ENCODE measurements at regions not wholly inside any gene's neighbourhood (a gene's known extent, or its start where the extent isn't known, plus 50 kb on each side); places are given as distances from the start of the nearest gene placed in this dataset.
"Not testable (repeated sequence)": the region's sequence is repeated elsewhere in the genome, so short reads cannot be mapped to it uniquely, and the experiment has no call there.

DNA sequence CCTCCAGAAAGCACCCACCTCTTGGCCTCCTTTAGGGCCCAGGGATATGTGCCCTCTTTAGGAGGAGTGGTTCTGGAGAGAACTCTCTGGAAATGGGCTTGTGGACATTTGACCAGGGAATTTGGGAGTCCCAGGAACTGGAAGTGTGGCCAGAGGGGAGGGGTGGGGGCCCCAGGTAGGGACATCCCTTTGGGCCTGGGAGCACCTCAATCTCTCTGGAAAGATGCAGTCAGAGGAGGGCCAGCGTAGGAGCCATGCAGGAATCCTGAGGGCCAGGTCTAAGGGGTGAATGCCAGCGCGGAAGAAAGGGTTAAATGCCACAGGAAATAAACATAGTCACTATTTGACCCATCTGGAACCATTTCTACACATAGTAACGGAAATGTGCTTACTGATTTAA, 50.3 kb upstream of the ITGA11 start:
- H3K4me3 ChIP-seq (ENCODE audit: low read depth, low read length) = no peak overlapping the region
- no peak for DNase-seq (ENCODE audit: low read depth)

DNA sequence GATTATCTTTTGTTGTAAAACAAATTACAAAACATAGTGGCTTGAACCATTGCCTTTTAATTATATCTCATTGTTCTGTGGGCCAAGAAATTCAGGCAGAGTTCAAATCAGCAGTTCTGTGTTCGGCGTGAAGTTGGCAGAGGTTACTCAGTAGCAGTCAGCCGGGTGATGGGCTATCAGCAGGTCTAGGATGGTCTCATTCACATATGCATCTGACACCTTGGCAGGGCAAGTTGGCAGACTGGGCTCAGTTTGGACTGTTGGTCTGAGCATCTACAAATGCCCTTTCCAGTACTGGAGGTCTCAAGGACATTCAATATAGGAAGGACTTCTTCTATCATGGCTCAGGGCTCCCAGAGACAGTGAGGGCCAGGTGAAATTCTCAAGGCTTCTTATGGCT, 51.2 kb upstream of the ITGA11 start:
- no peak overlapping the region for H3K4me3 ChIP-seq (ENCODE audit: low read depth, low read length)
- DNase-seq (ENCODE audit: low read depth) = no peak

DNA sequence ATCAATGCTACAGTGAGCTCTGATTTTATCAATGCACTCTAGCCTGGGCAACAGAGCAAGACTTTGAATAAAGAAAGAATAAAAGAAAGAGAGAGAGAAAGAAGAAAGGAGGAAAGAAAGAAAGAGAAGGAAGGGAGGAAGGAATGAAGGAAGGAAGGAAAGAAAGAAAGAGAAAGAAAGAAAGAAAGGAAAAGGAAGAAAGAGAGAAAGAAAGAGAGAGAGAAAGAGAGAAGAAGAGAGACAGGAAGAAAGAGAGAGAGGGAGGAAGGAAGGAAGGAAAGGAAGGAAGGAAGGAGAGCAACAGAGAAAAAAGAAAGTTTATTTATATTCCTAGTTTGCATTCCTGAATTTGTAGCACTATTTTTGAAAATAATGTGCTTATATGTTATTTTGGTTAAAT, 52.3 kb upstream of the ITGA11 start:
- no peak overlapping the region for H3K4me3 ChIP-seq (ENCODE audit: low read depth, low read length)
- DNase-seq (ENCODE audit: low read depth) = no peak

DNA sequence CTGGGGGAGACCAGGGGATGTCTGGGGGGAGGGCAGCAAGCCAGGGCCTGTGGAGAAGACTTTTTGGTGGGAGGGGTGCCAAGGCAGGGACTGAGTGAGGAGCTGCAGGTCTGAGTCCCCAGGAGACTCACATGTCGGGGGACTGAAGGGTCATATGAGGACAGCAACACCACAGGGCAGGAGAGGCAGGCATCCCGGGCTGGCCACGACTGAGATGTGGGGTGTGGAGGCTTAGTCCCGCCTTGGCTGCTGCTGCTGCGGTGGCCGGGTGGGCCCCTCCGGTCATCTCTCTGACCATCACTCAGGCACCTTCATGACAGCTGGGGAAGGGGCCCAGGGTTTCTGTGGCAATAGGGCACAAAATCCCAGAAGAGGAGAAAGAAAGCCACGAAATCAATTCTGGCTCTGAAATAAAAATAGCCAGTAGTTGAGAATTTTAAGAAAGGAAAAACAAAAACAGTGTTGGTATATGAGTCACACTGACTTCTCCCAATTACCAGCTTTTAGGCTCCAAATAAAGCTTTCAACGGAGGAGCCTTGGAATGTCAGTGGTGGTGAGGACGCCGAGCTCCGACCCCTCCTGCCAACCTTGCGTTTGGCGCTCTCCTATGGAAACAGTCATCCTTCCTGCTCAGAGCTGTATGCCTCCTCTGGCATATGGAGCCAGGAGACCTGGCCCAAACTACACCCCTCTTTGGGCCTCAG, 52.9 kb upstream of the ITGA11 start:
- H3K4me3 ChIP-seq (ENCODE audit: low read depth, low read length) = no peak overlapping the region
- DNase-seq (ENCODE audit: low read depth) = no peak

DNA sequence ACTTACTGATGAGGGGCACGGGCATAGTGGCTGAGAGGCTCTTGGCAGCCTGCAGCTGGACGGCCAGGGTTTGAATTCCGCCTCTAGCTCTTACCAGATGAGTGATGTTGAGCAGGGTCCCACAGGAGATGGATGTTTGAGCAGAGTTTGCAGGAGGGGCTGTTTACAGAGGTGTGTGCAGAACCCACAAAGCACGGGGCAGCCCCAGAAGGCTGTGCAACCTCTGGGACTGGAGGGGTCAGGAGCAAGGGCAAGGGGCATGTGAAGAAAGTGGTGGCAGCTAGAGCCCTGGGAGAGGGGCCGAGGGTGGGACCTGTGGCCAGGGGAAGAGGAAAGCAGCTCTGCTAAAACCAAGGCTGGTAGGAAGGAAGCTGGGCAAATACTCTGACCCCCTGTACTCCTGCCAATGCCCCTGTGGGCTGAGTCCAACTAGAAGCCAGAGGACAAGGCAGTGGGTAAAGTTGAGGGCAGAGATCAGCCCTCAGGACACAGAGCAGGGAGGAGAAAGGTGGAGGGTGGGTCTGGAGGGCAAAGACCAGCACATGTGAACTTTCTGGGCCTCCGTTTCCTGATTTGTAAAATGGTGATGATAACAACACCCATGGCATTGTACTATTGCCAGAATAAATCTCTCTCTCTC, 53.9 kb upstream of the ITGA11 start:
- no peak for DNase-seq (ENCODE audit: low read depth)

DNA sequence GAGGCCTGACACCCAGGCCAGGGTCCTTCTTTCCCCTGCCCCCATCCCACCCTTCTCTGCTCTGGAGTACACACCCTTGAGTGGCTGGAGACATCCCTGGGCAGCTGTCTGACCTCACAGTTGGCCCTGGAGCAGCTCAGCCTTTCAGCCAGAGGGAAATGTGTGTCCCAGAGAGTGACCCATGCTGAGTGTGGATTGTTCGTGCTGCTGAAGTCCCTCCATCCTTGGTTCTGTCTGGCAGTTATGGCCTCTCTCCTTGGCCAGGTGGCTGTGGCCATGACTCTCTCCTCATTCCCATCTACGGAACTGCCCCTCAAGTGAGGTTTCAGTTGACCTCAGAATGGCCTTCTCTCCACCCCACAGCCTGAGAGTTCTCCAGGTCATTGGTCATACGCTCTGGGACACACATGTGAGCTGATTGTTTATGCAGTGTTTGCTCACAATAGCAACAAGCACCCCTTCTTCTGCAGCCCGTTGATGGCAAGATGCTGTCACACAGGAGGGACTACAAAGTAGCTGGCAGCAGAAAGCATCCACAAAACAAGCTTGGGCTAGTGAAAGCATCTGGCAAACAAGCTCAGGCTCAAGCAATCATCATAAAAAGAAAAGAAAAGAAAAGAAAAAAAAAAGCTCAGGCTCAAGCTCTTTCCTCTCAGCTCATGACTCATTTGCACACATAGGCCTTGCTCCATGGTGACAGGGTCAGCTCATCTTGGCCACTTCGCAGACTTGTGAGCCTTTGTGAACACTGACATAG, 55.3 kb upstream of the ITGA11 start:
- DNase-seq (ENCODE audit: low read depth) = no peak
- no peak overlapping the region for H3K4me3 ChIP-seq (ENCODE audit: low read depth, low read length)

More for the DNA sequence above, 53.9 kb upstream of the ITGA11 start:
- H3K4me3 ChIP-seq (ENCODE audit: low read depth, low read length) = no peak overlapping the region

DNA sequence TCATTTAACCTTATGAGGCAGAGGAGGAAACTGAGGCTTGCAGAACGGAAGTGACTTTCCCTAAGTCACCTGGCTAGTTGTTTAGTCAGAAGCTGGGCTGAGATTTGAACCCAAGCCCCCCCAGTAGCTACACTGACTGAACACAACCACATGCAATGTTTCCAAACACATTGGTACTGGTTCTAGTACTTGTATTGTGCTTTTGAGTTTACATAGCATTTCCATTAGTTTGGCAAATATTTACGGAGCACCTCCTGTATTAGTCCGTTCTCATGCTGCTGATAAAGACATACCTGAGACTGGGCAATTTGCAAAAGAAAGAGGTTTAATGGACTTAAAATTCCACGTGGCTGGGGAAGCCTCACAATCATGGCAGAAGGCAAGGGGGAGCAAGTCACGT, 56.3 kb upstream of the ITGA11 start:
- no peak for DNase-seq (ENCODE audit: low read depth)
- H3K4me3 ChIP-seq (ENCODE audit: low read depth, low read length) = no peak overlapping the region

DNA sequence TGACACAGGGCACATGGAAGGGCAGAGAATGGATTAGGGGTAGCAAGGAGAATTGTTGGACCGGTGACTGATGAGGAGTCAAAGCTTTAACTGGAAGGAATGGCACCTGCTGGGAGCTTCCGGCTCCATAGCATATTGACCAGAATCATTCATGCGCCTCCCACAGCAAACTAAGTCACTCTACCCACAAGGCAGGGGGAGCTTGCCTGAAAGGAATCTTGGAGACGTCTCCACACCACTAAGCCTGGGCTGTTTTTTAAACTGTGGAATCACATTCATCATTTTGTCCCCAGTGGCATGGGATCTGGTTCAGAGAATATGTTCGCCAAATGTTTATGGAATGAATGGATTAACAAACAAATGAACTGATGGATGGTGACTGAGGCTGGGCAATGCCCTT, 57.0 kb upstream of the ITGA11 start:
- no peak overlapping the region for H3K4me3 ChIP-seq (ENCODE audit: low read depth, low read length)
- no peak for DNase-seq (ENCODE audit: low read depth)

DNA sequence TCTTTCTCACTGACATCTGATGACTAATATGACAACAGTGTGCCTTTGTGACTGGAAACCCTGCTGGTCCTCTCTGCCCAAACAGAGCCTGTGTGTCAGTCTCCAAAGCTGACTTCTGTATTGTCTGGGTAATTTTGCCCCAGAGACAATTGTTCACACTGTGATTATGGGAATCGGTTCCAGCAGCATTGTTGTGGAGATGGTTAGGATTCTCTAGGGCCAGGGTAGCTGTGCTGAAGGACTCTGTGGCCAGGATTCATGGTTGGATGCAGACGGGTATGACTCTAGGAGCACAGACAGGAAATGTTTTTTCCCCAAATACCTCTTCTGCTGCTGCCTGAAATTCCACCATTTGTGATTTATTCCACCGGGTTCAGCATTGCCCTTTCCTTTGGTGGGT, 57.5 kb upstream of the ITGA11 start:
- DNase-seq (ENCODE audit: low read depth) = no peak
- H3K4me3 ChIP-seq (ENCODE audit: low read depth, low read length) = no peak overlapping the region

DNA sequence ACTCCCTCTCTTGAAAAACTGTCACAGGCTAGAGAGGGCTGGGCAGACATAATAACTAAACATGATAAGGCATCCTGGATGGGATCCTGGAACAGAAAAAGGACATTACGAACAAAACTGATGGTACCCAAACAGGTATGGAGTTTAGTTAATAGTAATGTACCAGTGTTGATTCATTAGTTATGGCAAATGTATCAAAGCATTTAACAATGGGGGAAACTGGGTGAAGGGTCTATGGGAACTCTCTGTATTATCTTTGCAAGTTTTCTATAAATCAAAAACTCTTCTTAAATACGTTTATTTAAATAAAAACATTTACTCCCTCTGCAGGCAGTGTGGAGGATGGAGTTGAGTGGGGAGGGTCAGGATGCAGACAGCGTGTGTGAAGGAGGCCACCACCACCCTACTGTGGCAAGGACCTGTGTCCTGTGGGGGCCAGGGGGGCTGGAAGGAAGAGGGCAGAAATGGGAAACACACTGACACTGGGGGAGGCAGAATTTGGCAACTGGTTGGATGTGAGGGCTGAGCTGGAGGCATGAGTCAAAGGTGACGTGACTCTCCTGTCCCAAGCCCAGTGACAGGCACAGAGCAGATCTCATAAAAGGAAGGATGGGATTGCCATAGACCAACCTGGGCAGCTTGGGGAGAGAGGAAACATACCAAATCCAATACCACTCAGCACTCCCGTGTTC, 59.6 kb upstream of the ITGA11 start:
- no peak for DNase-seq (ENCODE audit: low read depth)
- H3K4me3 ChIP-seq (ENCODE audit: low read depth, low read length) = no peak overlapping the region

DNA sequence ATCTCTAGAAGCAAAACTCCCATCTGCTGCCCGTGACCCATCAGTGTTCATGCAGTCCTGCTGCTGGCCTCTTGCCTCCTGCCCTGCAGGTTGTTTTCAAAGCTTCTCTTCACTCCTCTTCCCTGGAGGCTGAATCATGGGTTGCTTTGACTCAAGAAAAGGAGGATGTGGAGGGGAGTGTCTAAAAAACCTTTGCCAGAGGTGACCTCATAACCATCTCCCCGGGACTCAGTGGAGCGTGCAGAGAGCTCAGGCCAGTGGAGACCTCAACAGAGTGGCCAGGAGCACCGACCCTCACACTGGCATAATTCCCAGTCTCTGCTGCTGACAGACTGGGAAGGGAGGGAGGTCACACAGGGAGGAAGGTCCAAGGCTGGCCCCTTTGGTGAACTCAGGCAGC, 60.9 kb upstream of the ITGA11 start:
- no peak for DNase-seq (ENCODE audit: low read depth)
- no peak overlapping the region for H3K4me3 ChIP-seq (ENCODE audit: low read depth, low read length)

DNA sequence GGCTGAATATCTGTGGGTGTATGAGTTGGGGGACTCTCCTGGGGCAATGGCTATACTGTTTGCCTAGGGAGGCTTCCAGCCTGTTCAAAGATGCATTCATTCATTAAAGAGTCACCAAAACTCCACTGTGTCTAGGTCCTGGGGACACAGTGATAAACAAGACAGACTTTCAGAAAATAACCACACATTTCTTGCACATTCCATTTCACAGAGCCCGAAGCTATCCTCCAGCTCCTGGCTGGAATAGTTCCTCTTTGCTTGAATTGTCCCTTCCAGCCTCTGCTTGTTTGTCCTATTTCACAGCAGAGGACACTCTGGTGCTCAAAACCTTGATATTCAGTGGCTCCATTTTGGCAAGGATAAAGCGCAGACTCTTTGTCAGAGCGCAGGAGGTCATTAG, 61.7 kb upstream of the ITGA11 start:
- no peak overlapping the region for H3K4me3 ChIP-seq (ENCODE audit: low read depth, low read length)
- no peak for DNase-seq (ENCODE audit: low read depth)

DNA sequence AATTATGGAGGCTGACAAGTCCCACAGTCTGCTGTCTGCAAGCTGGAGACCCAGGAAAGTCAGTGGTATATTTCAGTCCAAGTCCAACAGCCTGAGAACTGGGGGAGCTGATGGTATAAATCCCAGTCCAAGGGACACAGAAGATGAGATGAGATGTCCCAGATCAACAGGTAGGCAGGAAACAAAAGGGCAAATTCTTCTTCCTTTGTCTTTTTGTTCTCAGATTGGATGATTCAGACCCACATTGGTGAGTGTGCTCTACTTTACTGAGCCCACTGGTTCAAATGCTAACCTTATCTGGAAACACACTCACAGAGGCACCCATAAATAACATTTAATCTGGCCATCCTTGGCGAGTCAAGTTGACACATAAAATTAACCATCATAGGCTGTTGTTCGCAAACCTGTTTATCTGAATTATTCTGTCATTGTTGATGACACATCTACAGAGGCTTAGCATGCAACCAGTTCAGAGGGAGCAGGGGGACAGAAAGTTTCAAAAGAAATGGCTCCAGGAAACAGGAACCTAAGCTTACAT, 62.7 kb upstream of the ITGA11 start:
- no peak overlapping the region for H3K4me3 ChIP-seq (ENCODE audit: low read depth, low read length)
- DNase-seq (ENCODE audit: low read depth) = no peak

DNA sequence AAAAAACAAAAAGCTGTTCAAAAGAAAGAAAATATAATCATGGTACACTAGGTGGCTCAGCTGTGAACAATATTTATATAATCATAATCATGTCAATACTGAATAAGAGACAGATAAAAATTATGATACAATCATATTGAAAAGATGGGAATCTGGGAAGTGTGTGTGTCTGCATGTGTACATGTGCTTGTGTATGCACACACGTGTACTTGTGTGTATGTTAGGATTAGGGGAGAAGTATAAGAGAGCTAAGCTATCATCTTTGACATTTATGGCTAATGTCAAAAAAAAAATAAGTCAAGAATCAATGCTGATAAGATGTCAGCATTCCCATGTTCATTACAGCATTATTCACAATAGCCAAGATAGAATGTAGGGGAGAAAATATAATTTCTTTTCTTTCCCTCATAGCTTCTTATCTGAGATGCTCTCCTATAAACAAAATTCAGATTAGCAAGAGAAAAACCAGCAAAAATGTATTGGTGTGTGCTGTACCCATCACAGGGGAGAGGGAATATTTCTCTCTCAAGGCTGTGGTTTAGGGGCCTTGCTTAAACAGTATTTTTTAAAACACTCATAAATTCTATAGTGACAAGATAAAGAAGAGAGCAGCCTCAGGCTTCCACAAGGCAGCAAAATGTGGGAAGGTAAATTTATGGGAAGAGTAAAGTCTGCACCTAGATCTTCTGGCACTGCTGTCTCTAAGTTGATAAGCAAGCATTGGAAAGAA, 63.4 kb upstream of the ITGA11 start:
- DNase-seq (ENCODE audit: low read depth) = no peak
- no peak overlapping the region for H3K4me3 ChIP-seq (ENCODE audit: low read depth, low read length)

DNA sequence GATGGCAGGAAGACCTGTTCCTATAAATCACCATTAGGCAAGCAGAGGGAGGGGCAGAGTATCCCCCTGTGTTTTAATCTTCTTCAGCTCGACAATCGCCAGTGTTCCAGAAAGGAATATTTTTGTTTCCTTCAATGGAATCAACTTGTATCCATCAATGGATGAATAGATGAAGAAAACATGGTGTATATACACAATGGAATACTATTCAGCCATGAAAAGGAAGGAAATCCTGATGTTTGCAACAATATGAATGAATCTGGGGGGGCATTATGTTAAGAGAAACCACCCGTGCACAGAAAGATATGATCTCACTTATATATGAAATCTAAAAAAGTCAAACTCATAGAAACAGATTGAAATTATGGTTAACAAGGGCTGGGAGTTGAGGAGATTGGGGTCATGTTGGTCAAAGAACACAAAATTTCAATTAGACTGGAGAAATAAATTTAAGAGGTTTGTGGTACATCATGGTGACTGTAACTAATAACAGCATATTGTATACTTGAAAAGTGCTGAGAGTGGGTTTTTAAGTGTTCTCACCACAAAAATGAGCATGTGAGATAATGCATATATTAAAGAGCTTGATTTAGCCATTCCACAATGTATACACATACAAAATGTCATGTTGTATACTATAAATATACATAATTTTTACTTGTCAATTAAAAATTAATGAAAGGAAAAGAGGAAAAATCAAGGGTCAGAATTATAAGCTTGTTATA, 64.2 kb upstream of the ITGA11 start:
- no peak overlapping the region for H3K4me3 ChIP-seq (ENCODE audit: low read depth, low read length)
- DNase-seq (ENCODE audit: low read depth) = no peak

DNA sequence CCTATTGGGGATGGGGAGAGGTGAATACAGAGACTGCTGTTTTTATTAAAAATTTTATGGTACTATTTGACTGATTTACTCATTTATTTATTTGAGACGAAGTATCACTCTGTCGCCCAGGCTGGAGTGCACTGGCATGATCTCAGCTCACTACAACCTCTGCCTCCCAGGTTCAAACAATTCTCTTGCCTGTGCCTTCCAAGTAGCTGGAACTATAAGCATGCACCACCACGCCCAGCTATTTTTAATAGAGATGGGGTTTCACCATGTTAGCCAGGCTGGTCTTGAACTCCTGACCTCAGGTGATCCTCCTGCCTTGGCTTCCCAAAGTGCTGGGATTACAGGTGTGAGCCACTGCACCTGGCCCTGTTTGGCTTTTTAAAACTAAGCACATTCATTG, 64.8 kb upstream of the ITGA11 start:
- DNase-seq (ENCODE audit: low read depth); H3K4me3 ChIP-seq (ENCODE audit: low read depth, low read length): not testable (repeated sequence)

DNA sequence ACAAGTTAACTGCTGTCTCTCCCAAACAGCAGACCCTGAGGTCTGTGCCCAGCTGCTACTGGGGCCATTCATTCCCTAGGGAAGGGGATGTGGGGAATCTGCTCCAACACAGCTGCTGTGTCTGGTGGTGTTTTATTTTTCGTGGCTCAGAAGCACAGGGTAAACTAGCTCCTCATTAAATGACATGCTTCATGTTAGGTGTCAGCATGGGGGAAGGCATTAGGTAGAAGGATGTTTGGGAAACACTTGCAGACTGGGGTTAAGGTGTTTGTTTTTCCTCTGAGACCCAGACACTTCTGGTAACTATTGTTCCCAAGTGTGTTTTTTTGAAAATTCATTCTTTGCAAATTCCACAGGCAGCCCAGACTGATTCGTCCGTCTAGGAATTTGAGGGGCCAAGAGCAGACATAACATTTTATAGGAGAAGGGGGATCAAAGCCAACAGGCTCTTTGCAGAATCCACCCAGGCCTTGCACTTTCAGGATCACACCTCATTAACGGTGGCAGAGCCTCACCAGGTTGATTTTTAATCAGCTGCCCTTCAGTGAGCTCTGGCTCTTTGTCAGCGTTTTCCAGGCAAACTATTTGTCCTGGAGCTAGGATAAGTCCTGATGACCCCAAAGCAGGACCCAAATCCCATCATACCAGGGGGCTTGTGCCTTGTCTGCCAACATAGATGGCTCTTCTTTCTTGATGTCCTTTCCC, 65.4 kb upstream of the ITGA11 start:
- DNase-seq (ENCODE audit: low read depth) = no peak

DNA sequence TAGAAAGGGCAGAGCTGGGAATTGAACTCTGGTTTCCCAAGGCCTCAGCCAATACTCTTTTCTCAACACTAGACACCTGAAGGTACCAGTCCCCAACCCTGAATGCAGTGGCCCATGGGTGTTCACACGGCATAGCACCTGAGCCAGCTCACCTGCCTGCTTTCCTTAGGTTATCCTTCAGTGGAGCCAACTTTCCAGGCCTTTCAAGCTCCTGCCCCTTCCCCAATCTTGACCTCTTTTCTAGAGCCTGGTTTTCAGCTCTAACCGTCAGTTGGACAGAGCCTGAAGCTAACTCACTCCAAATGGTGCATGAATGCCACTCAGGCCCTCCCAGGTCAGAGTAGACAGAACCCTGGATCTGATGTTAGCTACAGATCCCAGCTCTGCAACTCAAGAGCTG, 66.1 kb upstream of the ITGA11 start:
- no peak for DNase-seq (ENCODE audit: low read depth)
- H3K4me3 ChIP-seq (ENCODE audit: low read depth, low read length) = no peak overlapping the region

More for the DNA sequence above, 65.4 kb upstream of the ITGA11 start:
- H3K4me3 ChIP-seq (ENCODE audit: low read depth, low read length) = no peak overlapping the region
